K562 (cell line): ENCODE measurements at regions not wholly inside any gene's neighbourhood (a gene's known extent, or its start where the extent isn't known, plus 50 kb on each side); places are given as distances from the start of the nearest gene placed in this dataset.

ENCODE experiments used
- ATAC-seq: fragments of 200-7000 bp; cut with Tn5 transposase; 3 replicates; pipeline ENCODE4 v1.9.1; 2020; ENCODE audit warnings: moderate library complexity
- BruUV-seq: library from RNA; stranded (reverse); fragments of 400-500 nt; replicated peaks from 2 replicates; lab custom pipeline; 2021; lab: Mats Ljungman, UMichigan
- CTCF ChIA-PET: fragments of 300-600 bp; formaldehyde crosslinking; extraction: SDS; loops from one replicate; lab custom pipeline; 2021; ENCODE audit warnings: low intra/inter-chr PET ratio; lab: Yijun Ruan, JAX
- POLR2A ChIA-PET: fragments of 300-600, 350-650 bp; sonication (Branson Sonifier 250); formaldehyde crosslinking; extraction: SDS; loops from one replicate; lab custom pipeline; 2021; ENCODE audit warnings: antibody characterized with exemption, inconsistent platforms; lab: Yijun Ruan, JAX
- DNase-seq, 4 experiments: peaks; one replicate each; pipeline versions ENCODE4 v3.0.0 to v3.0.0-alpha.2; 2011 to 2018; ENCODE audit warnings: low spot score in 3 of 4, mixed read lengths in 3 of 4; ENCODE audit errors: extremely low read depth in 1 of 4
- FAIRE-seq: peaks from 2 replicates; lab custom pipeline; 2011; peaks lifted over from hg19 to GRCh38; lab: Jason Lieb, UNC
- H2AFZ ChIP-seq: 2 replicates; pipeline ENCODE4 v1.6.0; 2011; ENCODE audit warnings: low read depth, low read length, control low read depth, inconsistent platforms
- H3K27ac ChIP-seq: fragments of 200-600 bp; 3 replicates; pipeline ENCODE4 v1.8.0; 2011; ENCODE audit warnings: low read depth, mild to moderate bottlenecking, control low read depth, inconsistent platforms, low read length, moderate library complexity, mixed read lengths; ENCODE audit errors: extremely low read depth
- H3K27me3 ChIP-seq, 2 experiments: fragments of 300-600 bp in 1 of 2; 2 replicates in 1 of 2; 3 replicates in 1 of 2; pipeline versions ENCODE4 v1.6.0 to v1.8.0; 2011; ENCODE audit warnings: inconsistent platforms in 2 of 2, low read length in 2 of 2, mild to moderate bottlenecking in 1 of 2, mixed read lengths in 1 of 2, moderate library complexity in 1 of 2; ENCODE audit not compliant: control insufficient read depth in 2 of 2, insufficient read depth in 2 of 2
- H3K36me3 ChIP-seq: fragments of 300-600 bp; 3 replicates; pipeline ENCODE4 v1.8.0; 2011; ENCODE audit warnings: mild to moderate bottlenecking, low read length, inconsistent platforms; ENCODE audit not compliant: control insufficient read depth, insufficient read depth
- H3K4me1 ChIP-seq, 2 experiments: fragments of 200-600 bp in 1 of 2; replicated peaks in 1 of 2; 2 replicates in 1 of 2; 3 replicates in 1 of 2; pipeline versions ENCODE4 v1.5.1 to v1.8.0; 2011; ENCODE audit warnings: inconsistent platforms in 2 of 2, low read length in 2 of 2, mild to moderate bottlenecking in 1 of 2, mixed read lengths in 1 of 2, moderate library complexity in 1 of 2; ENCODE audit not compliant: control insufficient read depth in 2 of 2, insufficient read depth in 2 of 2
- H3K4me2 ChIP-seq: 2 replicates; pipeline ENCODE4 v1.6.1; 2011; ENCODE audit warnings: low read length, control low read depth, inconsistent platforms, mixed read lengths; ENCODE audit not compliant: insufficient read depth
- H3K4me3 ChIP-seq: fragments of 200-600 bp; sonication (generic), shearing (Covaris generic); 2 replicates; pipeline ENCODE4 v1.5.1; 2016; ENCODE audit warnings: control low read depth, inconsistent platforms
- H3K79me2 ChIP-seq: fragments of 200-600 bp; 3 replicates; pipeline ENCODE4 v1.8.0; 2011; ENCODE audit warnings: low read length, inconsistent platforms; ENCODE audit not compliant: control insufficient read depth, insufficient read depth
- H3K9ac ChIP-seq, 2 experiments: 2 replicates each; pipeline versions ENCODE4 v1.6.0 to v1.6.1; 2011; ENCODE audit warnings: low read depth in 2 of 2, low read length in 2 of 2, control low read depth in 1 of 2, inconsistent platforms in 1 of 2, mild to moderate bottlenecking in 1 of 2, mixed read lengths in 1 of 2; ENCODE audit not compliant: insufficient read depth in 1 of 2
- H3K9me1 ChIP-seq: one replicate; pipeline ENCODE4 v1.6.0; 2011; ENCODE audit warnings: inconsistent platforms, mild to moderate bottlenecking, low read length, moderate library complexity; ENCODE audit not compliant: control insufficient read depth, insufficient read depth
- H3K9me3 ChIP-seq: replicated peaks from 2 replicates; pipeline ENCODE4 v1.5.1; 2011; ENCODE audit warnings: low read depth, low read length, inconsistent platforms; ENCODE audit not compliant: control insufficient read depth, insufficient read depth
- H4K20me1 ChIP-seq: replicated peaks from 2 replicates; pipeline ENCODE4 v1.6.1; 2011; ENCODE audit warnings: low read length, inconsistent platforms, mixed read lengths; ENCODE audit not compliant: control insufficient read depth, insufficient read depth
- BRCA1 ChIP-seq, 2 experiments: fragments of 450-650 bp in 1 of 2; sonication (generic) in 1 of 2; formaldehyde crosslinking in 1 of 2; IDR thresholded peaks; 2 replicates each; pipeline versions ENCODE4 v1.5.0 to v1.6.1; 2017 to 2020; ENCODE audit warnings: mild to moderate bottlenecking in 1 of 2, missing genetic modification reagents in 1 of 2
- ELK3 ChIP-seq: fragments of 450-650 bp; formaldehyde crosslinking; IDR thresholded peaks from 2 replicates; pipeline ENCODE4 v1.4.0; 2020; ENCODE audit warnings: mild to moderate bottlenecking
- NCOA2 ChIP-seq, 2 experiments: fragments of 450-650 bp; IDR thresholded peaks; 2 replicates each; pipeline ENCODE4 v1.6.1; 2018; ENCODE audit warnings: mild to moderate bottlenecking in 2 of 2, moderate library complexity in 1 of 2; ENCODE audit not compliant: partially characterized antibody in 2 of 2
- RBM14 ChIP-seq: fragments of 200-400 bp; formaldehyde crosslinking; IDR thresholded peaks from 2 replicates; pipeline ENCODE4 v1.6.1; 2018; ENCODE audit warnings: low read depth, mild to moderate bottlenecking, low read length, moderate library complexity, borderline replicate concordance; ENCODE audit not compliant: insufficient read depth
- ZNF589 ChIP-seq: fragments of 200-800 bp; sonication (Bioruptor generic); IDR thresholded peaks from 2 replicates; pipeline ENCODE4 v1.6.1; 2016; ENCODE audit warnings: low read depth, missing genetic modification characterization, missing compliant biosample characterization
- ZSCAN32 ChIP-seq: fragments of 450-650 bp; formaldehyde crosslinking; IDR thresholded peaks from 2 replicates; pipeline ENCODE4 v1.4.0; 2020; ENCODE audit warnings: mild to moderate bottlenecking, moderate library complexity
- WGBS: fragments of 100-300 bp; shearing (Covaris generic); methylation state at CpG from one replicate; pipeline ENCODE4 v1.1.6; 2016; ENCODE audit warnings: low coverage, mixed read lengths; ENCODE audit not compliant: insufficient coverage; ENCODE audit errors: missing lambda C conversion rate; 5-methylcytosine and 5-hydroxymethylcytosine counted together
- in situ Hi-C: fragments of 300-500 bp; cut with MboI; formaldehyde crosslinking; loops from 4 replicates; pipeline ENCODE4 v1.15.0; 2018; ENCODE audit warnings: inconsistent platforms, mixed read lengths
- intact Hi-C: fragments of 100-400 bp; cut with micrococcal nuclease; formaldehyde crosslinking; loops from 2 replicates; pipeline ENCODE4 v1.14.2; 2022

- H2AFZ ChIP-seq, result no peak overlapping the region
- H3K9ac ChIP-seq, result no peak overlapping the region
- no peak for DNase-seq
- no peaks in the 10 kb centered on the region for H3K4me1 ChIP-seq
- no peak overlapping the region for H3K4me3 ChIP-seq
- no peaks in the 10 kb centered on the region; the same call in 1 of the 2 replicates for H4K20me1 ChIP-seq
- POLR2A ChIA-PET, result interaction anchor here (0.6 kb wide), 1 partner anchor 20 kb away, joined by 3 read pairs; no protein-coding TSS in a partner anchor
- TF ChIP-seq RBM14 (no peak), ZNF589 (CRISPR knock-in tag) (no peak)
- TF ChIP-seq, all 486 proteins: peak for 0
- Histone ChIP-seq H3K27me3 (peaks cover 0 to 33% of the 10 kb centered on the region in 2 experiments; a peak in 2 of 5 replicates), H3K36me3 (no peaks in the 10 kb centered on the region), H3K9me1 (no peaks in the 10 kb centered on the region), H3K27ac (no peak overlapping the region), H3K79me2 (no peaks in the 10 kb centered on the region), H3K4me2 (no peak overlapping the region), H3K9me3 (no peaks in the 10 kb centered on the region)
- in situ Hi-C loops, result loop anchor here (25.0 kb wide), 1 partner anchor 522 kb away; no protein-coding TSS in a partner anchor
- 0% methylated on average over 2 of the region's 2 CpGs for WGBS
- ATAC-seq (no peak), FAIRE-seq (no peak)
- CTCF ChIA-PET, result no interaction called here
- no TSS peak for BruUV-seq
- intact Hi-C loops, result no loop called here
These were observed 114.1 kb upstream of the TEX51 start for GRCh38 chr2:126784621-126785020.

- no peaks in the 10 kb centered on the region for H3K36me3 ChIP-seq
- no peak overlapping the region for H3K9ac ChIP-seq
- intact Hi-C loops, result no loop called here
- TF ChIP-seq ZSCAN32 (CRISPR knock-in tag) (no peak), ELK3 (CRISPR knock-in tag) (no peak), BRCA1 (IDR thresholded peaks at IDR 0.05) (no peak), BRCA1 (CRISPR knock-in tag; IDR thresholded peaks at IDR 0.05) (no peak), NCOA2 (IDR thresholded peaks at IDR 0.05; ENCODE audit: partially characterized antibody in 2 of 2) (no peak)
- TF ChIP-seq, all 486 proteins: peak for 0
- FAIRE-seq (no peak), DNase-seq (no peak), ATAC-seq (no peak)
- no peaks in the 10 kb centered on the region for H3K79me2 ChIP-seq
- in situ Hi-C loops, result loop anchor here (25.0 kb wide), 1 partner anchor 523 kb away; no protein-coding TSS in a partner anchor
- H3K4me3 ChIP-seq, result no peak overlapping the region
- POLR2A ChIA-PET, result interaction anchor here (0.6 kb wide), 1 partner anchor 20 kb away, joined by 3 read pairs; no protein-coding TSS in a partner anchor
- H2AFZ ChIP-seq, result no peak overlapping the region
- no peaks in the 10 kb centered on the region for H3K9me3 ChIP-seq
- H3K4me1 ChIP-seq, result no peaks in the 10 kb centered on the region
- no peak overlapping the region for H3K27ac ChIP-seq
- no TSS peak for BruUV-seq
- H4K20me1 ChIP-seq, result no peaks in the 10 kb centered on the region; the same call in 1 of the 2 replicates
- peaks cover 0 to 29% of the 10 kb centered on the region in 2 experiments; a peak in 2 of 5 replicates for H3K27me3 ChIP-seq
- 2% methylated on average over 3 of the region's 3 CpGs for WGBS
- H3K4me2 ChIP-seq, result no peak overlapping the region
- CTCF ChIA-PET, result no interaction called here
- no peaks in the 10 kb centered on the region for H3K9me1 ChIP-seq
These were observed 113.5 kb upstream of the TEX51 start for GRCh38 chr2:126785236-126785635.
